H9 (cell line): ENCODE measurements at regions not wholly inside any gene's neighbourhood (a gene's known extent, or its start where the extent isn't known, plus 50 kb on each side); places are given as distances from the start of the nearest gene placed in this dataset.

Experiments
- DNase-seq: peaks from one replicate; pipeline ENCODE4 v3.0.0-alpha.2; 2017
- H2AFZ ChIP-seq: one replicate; pipeline ENCODE4 v1.6.1; 2013; ENCODE audit warnings: mild to moderate bottlenecking, low read length, control low read depth, moderate library complexity
- H2AK5ac ChIP-seq: 2 replicates; pipeline ENCODE4 v1.6.1; 2013; ENCODE audit warnings: low read length, control low read depth, mixed read lengths; ENCODE audit not compliant: insufficient read length
- H2BK120ac ChIP-seq: one replicate; pipeline ENCODE4 v1.6.1; 2013; ENCODE audit warnings: low read depth, mild to moderate bottlenecking, low read length, control low read depth, inconsistent platforms; ENCODE audit not compliant: poor library complexity, severe bottlenecking
- H2BK12ac ChIP-seq: 2 replicates; pipeline ENCODE4 v1.6.1; 2013; ENCODE audit warnings: low read length, control low read depth, mixed read lengths, low read depth; ENCODE audit not compliant: insufficient read length
- H2BK15ac ChIP-seq: 2 replicates; pipeline ENCODE4 v1.6.1; 2013; ENCODE audit warnings: low read depth, low read length, control low read depth
- H2BK20ac ChIP-seq: one replicate; pipeline ENCODE4 v1.6.1; 2013; ENCODE audit warnings: low read depth, mild to moderate bottlenecking, low read length, control low read depth, inconsistent platforms; ENCODE audit not compliant: poor library complexity, severe bottlenecking
- H2BK5ac ChIP-seq: 2 replicates; pipeline ENCODE4 v1.6.1; 2013; ENCODE audit warnings: low read length, control low read depth, mixed read lengths; ENCODE audit not compliant: insufficient read length
- H3K14ac ChIP-seq: 2 replicates; pipeline ENCODE4 v1.6.1; 2013; ENCODE audit warnings: low read length, control low read depth; ENCODE audit not compliant: insufficient read depth
- H3K18ac ChIP-seq: 2 replicates; pipeline ENCODE4 v1.6.1; 2013; ENCODE audit warnings: low read depth, mild to moderate bottlenecking, mixed read lengths, low read length, control low read depth; ENCODE audit not compliant: insufficient read length
- H3K23ac ChIP-seq: 2 replicates; pipeline ENCODE4 v1.6.1; 2013; ENCODE audit warnings: low read length, control low read depth, mixed read lengths, low read depth; ENCODE audit not compliant: insufficient read length
- H3K23me2 ChIP-seq: 2 replicates; pipeline ENCODE4 v1.6.1; 2013; ENCODE audit warnings: low read depth, mild to moderate bottlenecking, mixed read lengths, low read length, control low read depth; ENCODE audit not compliant: insufficient read length, poor library complexity, severe bottlenecking
- H3K27ac ChIP-seq: 2 replicates; pipeline ENCODE4 v1.5.1; 2013; ENCODE audit warnings: low read length, control low read depth, mixed read lengths, low read depth; ENCODE audit not compliant: insufficient read length
- H3K27me3 ChIP-seq: 2 replicates; pipeline ENCODE4 v1.6.1; 2013; ENCODE audit warnings: low read length, control low read depth, inconsistent platforms; ENCODE audit not compliant: insufficient read depth
- H3K4ac ChIP-seq: 2 replicates; pipeline ENCODE4 v1.6.1; 2013; ENCODE audit warnings: low read depth, mild to moderate bottlenecking, control low read depth, inconsistent platforms, low read length, moderate library complexity
- H3K4me1 ChIP-seq: 2 replicates; pipeline ENCODE4 v1.6.1; 2013; ENCODE audit warnings: low read length, control low read depth, inconsistent platforms; ENCODE audit not compliant: insufficient read depth
- H3K4me2 ChIP-seq: 2 replicates; pipeline ENCODE4 v1.6.1; 2013; ENCODE audit warnings: low read length, control low read depth, mixed read lengths; ENCODE audit not compliant: insufficient read length, insufficient read depth
- H3K56ac ChIP-seq: 2 replicates; pipeline ENCODE4 v1.6.1; 2013; ENCODE audit warnings: low read depth, mild to moderate bottlenecking, mixed read lengths, low read length, control low read depth; ENCODE audit not compliant: insufficient read length
- H3K79me1 ChIP-seq: 2 replicates; pipeline ENCODE4 v1.6.1; 2013; ENCODE audit warnings: low read depth, mild to moderate bottlenecking, moderate library complexity, low read length, control low read depth, inconsistent platforms; ENCODE audit not compliant: insufficient read depth, poor library complexity, severe bottlenecking
- H3K79me2 ChIP-seq: 2 replicates; pipeline ENCODE4 v1.6.1; 2013; ENCODE audit warnings: low read length, control low read depth, inconsistent platforms; ENCODE audit not compliant: insufficient read depth
- H3K9ac ChIP-seq: 2 replicates; pipeline ENCODE4 v1.6.1; 2013; ENCODE audit warnings: low read length, control low read depth, mixed read lengths; ENCODE audit not compliant: insufficient read length; ENCODE audit errors: extremely low read depth
- H3K9me3 ChIP-seq: one replicate; pipeline ENCODE4 v1.6.1; 2013; ENCODE audit warnings: low read depth, low read length, inconsistent platforms; ENCODE audit not compliant: control insufficient read depth
- H3T11ph ChIP-seq: one replicate; pipeline ENCODE4 v1.6.1; 2013; ENCODE audit warnings: mild to moderate bottlenecking, low read length, control low read depth, inconsistent platforms
- H4K20me1 ChIP-seq: one replicate; pipeline ENCODE4 v1.6.1; 2013; ENCODE audit not compliant: control insufficient read depth, insufficient read length, insufficient read depth
- H4K5ac ChIP-seq: 2 replicates; pipeline ENCODE4 v1.6.1; 2013; ENCODE audit warnings: low read depth, mild to moderate bottlenecking, mixed read lengths, low read length, control low read depth; ENCODE audit not compliant: insufficient read length
- H4K8ac ChIP-seq: replicated peaks from 2 replicates; pipeline ENCODE4 v1.6.1; 2013; ENCODE audit warnings: low read length, control low read depth, mixed read lengths, low read depth; ENCODE audit not compliant: insufficient read length
- H4K91ac ChIP-seq: 2 replicates; pipeline ENCODE4 v1.6.1; 2013; ENCODE audit warnings: low read depth, mild to moderate bottlenecking, moderate library complexity, mixed read lengths, low read length, control low read depth; ENCODE audit not compliant: insufficient read length
- H3K27ac Mint-ChIP-seq, 3 experiments: 2 replicates in 2 of 3; 3 replicates in 1 of 3; pipeline ENCODE4 v1.8.0; 2020 to 2021; ENCODE audit warnings: mixed read lengths in 3 of 3, mild to moderate bottlenecking in 1 of 3, moderate library complexity in 1 of 3
- H3K27me3 Mint-ChIP-seq: 2 replicates; pipeline ENCODE4 v1.8.0; 2021; ENCODE audit warnings: low read depth, mild to moderate bottlenecking, moderate library complexity, mixed read lengths
- H3K36me3 Mint-ChIP-seq, 3 experiments: 2 replicates in 2 of 3; 3 replicates in 1 of 3; pipeline ENCODE4 v1.8.0; 2020 to 2021; ENCODE audit warnings: low read depth in 3 of 3, mixed read lengths in 3 of 3; ENCODE audit not compliant: insufficient read depth in 1 of 3
- H3K4me1 Mint-ChIP-seq, 2 experiments: 2 replicates each; pipeline ENCODE4 v1.8.0; 2020; ENCODE audit warnings: mixed read lengths in 2 of 2
- H3K4me3 Mint-ChIP-seq, 2 experiments: 2 replicates in 1 of 2; 3 replicates in 1 of 2; pipeline ENCODE4 v1.8.0; 2020 to 2021; ENCODE audit warnings: mild to moderate bottlenecking in 2 of 2, mixed read lengths in 2 of 2, moderate library complexity in 1 of 2
- H3K9me3 Mint-ChIP-seq, 2 experiments: 2 replicates in 1 of 2; 3 replicates in 1 of 2; pipeline ENCODE4 v1.8.0; 2020; ENCODE audit warnings: mild to moderate bottlenecking in 2 of 2, mixed read lengths in 2 of 2, moderate library complexity in 1 of 2
- WGBS: extraction: QIAGEN DNeasy Blood & Tissue Kit; methylation state at CpG from one replicate; pipeline ENCODE4 v1.1.7; 2013; ENCODE audit warnings: missing lambda C conversion rate, low lambda C conversion rate, mixed read lengths; ENCODE audit not compliant: insufficient read length; ENCODE audit errors: extremely low coverage; 5-methylcytosine and 5-hydroxymethylcytosine counted together
- TF ChIP-seq, protein P1 (sequence below): fragments of 200-600 bp; sonication (generic); conservative IDR thresholded peaks from 3 replicates; pipeline ENCODE4 v1.8.0; 2021; ENCODE audit warnings: antibody characterized with exemption, mild to moderate bottlenecking

GRCh38 chr11:119567688-119568582 is 145.0 kb upstream of the THY1 start:
- H4K20me1 ChIP-seq = no peaks in the 10 kb centered on the region
- no peak overlapping the region for H2BK120ac ChIP-seq
- no peak overlapping the region for H3T11ph ChIP-seq
- no peak overlapping the region for H3K14ac ChIP-seq
- Mint-ChIP-seq H3K4me1 (peaks cover 11 to 12% of the 10 kb centered on the region in 2 experiments), H3K27me3 (peaks cover 24% of the 10 kb centered on the region), H3K27ac (no peak overlapping the region), H3K4me3 (no peak overlapping the region), H3K36me3 (no peaks in the 10 kb centered on the region), H3K9me3 (peaks cover 0 to 6% of the 10 kb centered on the region in 2 experiments; a peak in 1 of 5 replicates)
- H2BK12ac ChIP-seq = no peak overlapping the region
- H3K79me2 ChIP-seq = no peaks in the 10 kb centered on the region
- no peak overlapping the region for H4K5ac ChIP-seq
- H3K4ac ChIP-seq = no peak overlapping the region
- no peak for DNase-seq
- H3K23ac ChIP-seq = no peak overlapping the region
- H3K56ac ChIP-seq = no peak overlapping the region
- H2AK5ac ChIP-seq = no peak overlapping the region
- H3K79me1 ChIP-seq = no peaks in the 10 kb centered on the region
- peaks cover 3% of the 10 kb centered on the region; the same call in 1 of the 2 replicates for H3K4me1 ChIP-seq
- no peak overlapping the region for H3K9ac ChIP-seq
- H4K91ac ChIP-seq = no peak overlapping the region
- H2BK20ac ChIP-seq = no peak overlapping the region
- no peak overlapping the region for H3K18ac ChIP-seq
- WGBS = no CpG with 5 or more reads among the region's 9 CpGs
- no peaks in the 10 kb centered on the region for H3K23me2 ChIP-seq
- no peaks in the 10 kb centered on the region for H3K27me3 ChIP-seq
- no peak overlapping the region for H2BK15ac ChIP-seq
- H4K8ac ChIP-seq = no peak overlapping the region
- no peak overlapping the region for H2AFZ ChIP-seq
- H2BK5ac ChIP-seq = no peak overlapping the region
- no peaks in the 10 kb centered on the region for H3K9me3 ChIP-seq
- H3K27ac ChIP-seq = no peak overlapping the region
- no peak overlapping the region for H3K4me2 ChIP-seq
- TF ChIP-seq, protein P1, sequence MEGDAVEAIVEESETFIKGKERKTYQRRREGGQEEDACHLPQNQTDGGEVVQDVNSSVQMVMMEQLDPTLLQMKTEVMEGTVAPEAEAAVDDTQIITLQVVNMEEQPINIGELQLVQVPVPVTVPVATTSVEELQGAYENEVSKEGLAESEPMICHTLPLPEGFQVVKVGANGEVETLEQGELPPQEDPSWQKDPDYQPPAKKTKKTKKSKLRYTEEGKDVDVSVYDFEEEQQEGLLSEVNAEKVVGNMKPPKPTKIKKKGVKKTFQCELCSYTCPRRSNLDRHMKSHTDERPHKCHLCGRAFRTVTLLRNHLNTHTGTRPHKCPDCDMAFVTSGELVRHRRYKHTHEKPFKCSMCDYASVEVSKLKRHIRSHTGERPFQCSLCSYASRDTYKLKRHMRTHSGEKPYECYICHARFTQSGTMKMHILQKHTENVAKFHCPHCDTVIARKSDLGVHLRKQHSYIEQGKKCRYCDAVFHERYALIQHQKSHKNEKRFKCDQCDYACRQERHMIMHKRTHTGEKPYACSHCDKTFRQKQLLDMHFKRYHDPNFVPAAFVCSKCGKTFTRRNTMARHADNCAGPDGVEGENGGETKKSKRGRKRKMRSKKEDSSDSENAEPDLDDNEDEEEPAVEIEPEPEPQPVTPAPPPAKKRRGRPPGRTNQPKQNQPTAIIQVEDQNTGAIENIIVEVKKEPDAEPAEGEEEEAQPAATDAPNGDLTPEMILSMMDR = no peak
